ENCODE measurements at regions not wholly inside any gene's neighbourhood (a gene's known extent, or its start where the extent isn't known, plus 50 kb on each side); places are given as distances from the start of the nearest gene placed in this dataset.

- WGBS (ENCODE audit: low lambda C conversion rate, missing lambda C conversion rate), result 96% methylated on average over 2 of the region's 2 CpGs
- Histone ChIP-seq H3K36me3 (replicated peaks; ENCODE audit: insufficient read depth, low read depth) (no peaks in the 10 kb centered on the region), H3K9me3 (ENCODE audit: low read depth) (no peaks in the 10 kb centered on the region), H3K4me1 (ENCODE audit: insufficient read depth) (peaks cover under 1% of the 10 kb centered on the region), H3K27ac (no peak overlapping the region), H2AFZ (no peak overlapping the region), H3K27me3 (no peaks in the 10 kb centered on the region), H3K4me2 (no peak overlapping the region), H3K9me2 (replicated peaks; ENCODE audit: insufficient read depth) (no peaks in the 10 kb centered on the region), H4K20me1 (ENCODE audit: insufficient read depth, poor library complexity, severe bottlenecking) (no peaks in the 10 kb centered on the region), H3K4me3 (no peak overlapping the region), H3K79me2 (no peaks in the 10 kb centered on the region)
- no peak for DNase-seq (ENCODE audit: low spot score)
- TF ChIP-seq CTCF (IDR thresholded peaks at IDR 0.05; ENCODE audit: poor library complexity) (no peak), EZH2 (IDR thresholded peaks at IDR 0.05; ENCODE audit: borderline replicate concordance) (no peak), EZH2phosphoT487 (IDR thresholded peaks at IDR 0.05; ENCODE audit: low read depth, severe bottlenecking, unreplicated experiment) (no peak)
Measured at GRCh38 chr2:64317707-64318475, 136.1 kb upstream of the LGALSL start.

- no peaks in the 10 kb centered on the region for H3K9me3 ChIP-seq (ENCODE audit: low read depth)
- no peaks in the 10 kb centered on the region for H3K36me3 ChIP-seq (replicated peaks; ENCODE audit: insufficient read depth, low read depth)
- TF ChIP-seq EZH2 (IDR thresholded peaks at IDR 0.05; ENCODE audit: borderline replicate concordance), result no peak
- no peak for TF ChIP-seq EZH2phosphoT487 (IDR thresholded peaks at IDR 0.05; ENCODE audit: low read depth, severe bottlenecking, unreplicated experiment)
- TF ChIP-seq CTCF (IDR thresholded peaks at IDR 0.05; ENCODE audit: poor library complexity), result no peak
- H3K27me3 ChIP-seq, result no peaks in the 10 kb centered on the region
- H3K4me3 ChIP-seq, result no peak overlapping the region
- 77% methylated on average over 1 of the region's 1 CpG for WGBS (ENCODE audit: low lambda C conversion rate, missing lambda C conversion rate)
- no peak overlapping the region for H3K27ac ChIP-seq
- H3K4me1 ChIP-seq (ENCODE audit: insufficient read depth), result no peaks in the 10 kb centered on the region
- no peaks in the 10 kb centered on the region for H3K9me2 ChIP-seq (replicated peaks; ENCODE audit: insufficient read depth)
- DNase-seq (ENCODE audit: low spot score), result no peak
- H3K4me2 ChIP-seq, result no peak overlapping the region
- no peak overlapping the region for H2AFZ ChIP-seq
- no peaks in the 10 kb centered on the region for H3K79me2 ChIP-seq
- no peaks in the 10 kb centered on the region for H4K20me1 ChIP-seq (ENCODE audit: insufficient read depth, poor library complexity, severe bottlenecking)
Measured at GRCh38 chr2:64318476-64318748, 135.6 kb upstream of the LGALSL start.

- no peak for TF ChIP-seq CTCF (IDR thresholded peaks at IDR 0.05; ENCODE audit: poor library complexity)
- no peak for TF ChIP-seq EZH2 (IDR thresholded peaks at IDR 0.05; ENCODE audit: borderline replicate concordance)
- TF ChIP-seq EZH2phosphoT487 (IDR thresholded peaks at IDR 0.05; ENCODE audit: low read depth, severe bottlenecking, unreplicated experiment), result no peak
- H3K79me2 ChIP-seq, result no peaks in the 10 kb centered on the region
- no peaks in the 10 kb centered on the region for H3K4me1 ChIP-seq (ENCODE audit: insufficient read depth)
- no peaks in the 10 kb centered on the region for H4K20me1 ChIP-seq (ENCODE audit: insufficient read depth, poor library complexity, severe bottlenecking)
- no peaks in the 10 kb centered on the region for H3K9me2 ChIP-seq (replicated peaks; ENCODE audit: insufficient read depth)
- no peak for DNase-seq (ENCODE audit: low spot score)
- no peaks in the 10 kb centered on the region for H3K9me3 ChIP-seq (ENCODE audit: low read depth)
- no peak overlapping the region for H3K4me2 ChIP-seq
- no peak overlapping the region for H3K4me3 ChIP-seq
- no peaks in the 10 kb centered on the region for H3K36me3 ChIP-seq (replicated peaks; ENCODE audit: insufficient read depth, low read depth)
- WGBS (ENCODE audit: low lambda C conversion rate, missing lambda C conversion rate), result 97% methylated on average over 3 of the region's 3 CpGs
- H3K27me3 ChIP-seq, result no peaks in the 10 kb centered on the region
- H2AFZ ChIP-seq, result no peak overlapping the region
- H3K27ac ChIP-seq, result no peak overlapping the region
Measured at GRCh38 chr2:64319896-64320295, 134.1 kb upstream of the LGALSL start.
